GM12891 (cell line): ENCODE measurements at regions not wholly inside any gene's neighbourhood (a gene's known extent, or its start where the extent isn't known, plus 50 kb on each side); places are given as distances from the start of the nearest gene placed in this dataset.

Experiments used
- POLR2A ChIP-seq: IDR thresholded peaks from 2 replicates; pipeline ENCODE4 v1.6.1; 2011; ENCODE audit warnings: low read depth, low read length, control low read depth
- TAF1 ChIP-seq: IDR thresholded peaks from 2 replicates; pipeline ENCODE4 v1.6.1; 2011; ENCODE audit warnings: low read depth, low read length, control low read depth

DNA sequence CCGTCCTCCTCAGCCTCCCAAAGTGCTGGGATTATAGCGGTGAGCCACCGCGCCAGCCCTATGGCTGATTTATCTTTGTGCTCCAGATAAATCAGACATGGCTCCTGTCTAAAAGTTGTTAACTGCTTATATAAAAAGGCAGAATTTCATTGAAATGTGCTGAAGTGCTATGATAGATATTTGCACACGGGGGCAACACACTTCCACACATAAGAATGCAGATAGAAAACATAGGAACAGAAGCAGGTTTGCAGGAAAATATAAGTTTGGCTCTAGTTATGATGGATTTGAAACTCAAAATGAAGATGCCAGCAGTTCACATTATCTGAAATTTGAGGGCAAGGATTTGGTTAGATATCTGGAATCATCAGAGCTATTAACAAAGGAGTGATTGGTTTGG is 163.1 kb upstream of the SLITRK2 start:
- TF ChIP-seq TAF1, result no peak
- no peak for TF ChIP-seq POLR2A
